OCI-LY7 (cell line): ENCODE measurements at regions not wholly inside any gene's neighbourhood (a gene's known extent, or its start where the extent isn't known, plus 50 kb on each side); places are given as distances from the start of the nearest gene placed in this dataset.

Experiments
- BruUV-seq: library from RNA; stranded (reverse); fragments of 400-500 nt; replicated peaks from 2 replicates; lab custom pipeline; 2021; lab: Mats Ljungman, UMichigan
- CTCF ChIA-PET: fragments of 300-600 bp; sonication (Branson Sonifier 250); formaldehyde crosslinking; loops from one replicate; lab custom pipeline; 2022; ENCODE audit warnings: antibody characterized with exemption; ENCODE audit not compliant: unreplicated experiment; lab: Charles Lee
- POLR2A ChIA-PET: fragments of 300-600 bp; sonication (Branson Sonifier 250); formaldehyde crosslinking; loops from one replicate; lab custom pipeline; 2022; ENCODE audit warnings: antibody characterized with exemption; lab: Charles Lee
- DNase-seq: peaks from one replicate; pipeline ENCODE4 v3.0.0-alpha.2; 2015; ENCODE audit warnings: low spot score
- H2AFZ ChIP-seq: fragments of 200-600 bp; sonication (generic), shearing (Covaris generic); 2 replicates; pipeline ENCODE4 v1.6.1; 2014; ENCODE audit warnings: mild to moderate bottlenecking, antibody characterized with exemption, low read length, moderate library complexity
- H3K27ac ChIP-seq: fragments of 200-600 bp; sonication (generic); 2 replicates; pipeline ENCODE4 v1.5.1; 2014; ENCODE audit warnings: mixed run types, low read depth, mild to moderate bottlenecking, moderate library complexity, low read length, inconsistent platforms; ENCODE audit not compliant: poor library complexity, severe bottlenecking
- H3K36me3 ChIP-seq: fragments of 200-600 bp; sonication (generic); 2 replicates; pipeline ENCODE4 v1.6.1; 2014; ENCODE audit warnings: mild to moderate bottlenecking, antibody characterized with exemption, low read length, moderate library complexity, mixed read lengths; ENCODE audit not compliant: insufficient read depth
- H3K4me1 ChIP-seq: fragments of 200-600 bp; sonication (generic); 2 replicates; pipeline ENCODE4 v1.5.1; 2014; ENCODE audit warnings: mild to moderate bottlenecking, low read length; ENCODE audit not compliant: insufficient read depth, poor library complexity, severe bottlenecking
- H3K4me2 ChIP-seq: fragments of 200-600 bp; sonication (generic); 2 replicates; pipeline ENCODE4 v1.6.1; 2014; ENCODE audit warnings: mild to moderate bottlenecking, low read length
- H3K4me3 ChIP-seq: fragments of 200-600 bp; sonication (generic); 2 replicates; pipeline ENCODE4 v1.5.1; 2014; ENCODE audit warnings: mild to moderate bottlenecking, low read depth, low read length; ENCODE audit not compliant: poor library complexity, severe bottlenecking
- H3K79me2 ChIP-seq: fragments of 200-600 bp; sonication (generic); 2 replicates; pipeline ENCODE4 v1.6.1; 2016; ENCODE audit warnings: low read depth, mild to moderate bottlenecking, low read length, moderate library complexity, mixed read lengths; ENCODE audit not compliant: insufficient read depth
- H3K9me2 ChIP-seq: fragments of 200-600 bp; sonication (generic); 2 replicates; pipeline ENCODE4 v1.6.1; 2016; ENCODE audit warnings: mild to moderate bottlenecking, low read length, mixed read lengths; ENCODE audit not compliant: insufficient read depth
- H3K9me3 ChIP-seq: fragments of 200-600 bp; sonication (generic); 2 replicates; pipeline ENCODE4 v1.6.1; 2014; ENCODE audit warnings: mild to moderate bottlenecking, mixed run types, low read length, mixed read lengths
- H4K20me1 ChIP-seq: fragments of 200-600 bp; sonication (generic); 2 replicates; pipeline ENCODE4 v1.6.1; 2014; ENCODE audit warnings: mild to moderate bottlenecking, antibody characterized with exemption, low read length, moderate library complexity, mixed read lengths; ENCODE audit not compliant: insufficient read depth
- CTCF ChIP-seq: fragments of 200-600 bp; sonication (generic); conservative IDR thresholded peaks from 2 replicates; pipeline ENCODE4 v1.5.1; 2014; ENCODE audit warnings: mild to moderate bottlenecking, antibody characterized with exemption, low read length, moderate library complexity, mixed read lengths
- EZH2phosphoT487 ChIP-seq: fragments of 200-600 bp; sonication (generic); IDR thresholded peaks from 2 replicates; pipeline ENCODE4 v1.6.1; 2018; ENCODE audit warnings: low read depth, borderline replicate concordance, mild to moderate bottlenecking, mixed run types, antibody characterized with exemption, low read length, moderate library complexity, mixed read lengths
- intact Hi-C: fragments of 100-400 bp; cut with micrococcal nuclease; formaldehyde crosslinking; loops from one replicate; pipeline ENCODE4 v1.10.0; 2022; ENCODE audit not compliant: unreplicated experiment

- no peak overlapping the region for H3K27ac ChIP-seq
- no peak overlapping the region for H3K4me2 ChIP-seq
- no peaks in the 10 kb centered on the region for H3K79me2 ChIP-seq
- no TSS peak for BruUV-seq
- TF ChIP-seq EZH2phosphoT487 (no peak), CTCF (no peak)
- intact Hi-C loops: no loop called here
- ChIA-PET CTCF (no interaction called here), POLR2A (interaction anchor here (1.1 kb wide), 1 partner anchor 10 kb away, joined by 4 read pairs; no protein-coding TSS in a partner anchor)
- no peak for DNase-seq
- no peaks in the 10 kb centered on the region for H3K36me3 ChIP-seq
- H3K4me1 ChIP-seq: no peaks in the 10 kb centered on the region
- H3K9me3 ChIP-seq: no peaks in the 10 kb centered on the region
- H3K9me2 ChIP-seq: no peaks in the 10 kb centered on the region
- H2AFZ ChIP-seq: no peak overlapping the region
- no peak overlapping the region for H3K4me3 ChIP-seq
- no peaks in the 10 kb centered on the region for H4K20me1 ChIP-seq
Measured at GRCh38 chr1:223034270-223034798, 108.7 kb downstream of the TLR5 start.

GRCh38 chr1:223035724-223036478, 107.1 kb downstream of the TLR5 start:
- no peaks in the 10 kb centered on the region for H3K9me2 ChIP-seq
- no peaks in the 10 kb centered on the region for H3K79me2 ChIP-seq
- intact Hi-C loops: no loop called here
- H4K20me1 ChIP-seq: no peaks in the 10 kb centered on the region
- no peaks in the 10 kb centered on the region for H3K9me3 ChIP-seq
- TF ChIP-seq CTCF: no peak
- TF ChIP-seq EZH2phosphoT487: no peak
- H3K4me2 ChIP-seq: no peak overlapping the region
- ChIA-PET CTCF (no interaction called here), POLR2A (interaction anchor here (0.6 kb wide), 1 partner anchor 425 kb away, joined by 3 read pairs; no protein-coding TSS in a partner anchor)
- DNase-seq: no peak
- H3K4me1 ChIP-seq: no peaks in the 10 kb centered on the region
- no peak overlapping the region for H3K4me3 ChIP-seq
- no peaks in the 10 kb centered on the region for H3K36me3 ChIP-seq
- H2AFZ ChIP-seq: no peak overlapping the region
- no peak overlapping the region for H3K27ac ChIP-seq
- BruUV-seq: no TSS peak

GRCh38 chr1:223036479-223036845, 106.6 kb downstream of the TLR5 start:
- Histone ChIP-seq H3K4me1 (no peaks in the 10 kb centered on the region), H3K27ac (no peak overlapping the region), H3K79me2 (no peaks in the 10 kb centered on the region), H3K9me2 (no peaks in the 10 kb centered on the region), H3K4me2 (no peak overlapping the region), H3K9me3 (no peaks in the 10 kb centered on the region), H3K36me3 (no peaks in the 10 kb centered on the region), H2AFZ (no peak overlapping the region), H4K20me1 (no peaks in the 10 kb centered on the region), H3K4me3 (no peak overlapping the region)
- no TSS peak for BruUV-seq
- ChIA-PET CTCF (no interaction called here), POLR2A (no interaction called here)
- TF ChIP-seq EZH2phosphoT487 (no peak), CTCF (no peak)
- intact Hi-C loops: no loop called here
- DNase-seq: no peak
